ENCODE measurements at regions not wholly inside any gene's neighbourhood (a gene's known extent, or its start where the extent isn't known, plus 50 kb on each side); places are given as distances from the start of the nearest gene placed in this dataset.

GRCh38 chr14:45947830-45948229 lies 694.8 kb upstream of the MIS18BP1 start:
- Histone ChIP-seq H3K9me2 (ENCODE audit: insufficient read depth, low read length) (no peaks in the 10 kb centered on the region), H3K9me3 (ENCODE audit: low read length) (no peaks in the 10 kb centered on the region)
- TF ChIP-seq EZH2 (IDR thresholded peaks at IDR 0.05; ENCODE audit: borderline replicate concordance, insufficient read depth, low read length, poor library complexity, severe bottlenecking) = no peak
- TF ChIP-seq POLR2AphosphoS5 (IDR thresholded peaks at IDR 0.05) = peak; percentile 53
- TF ChIP-seq REST (IDR thresholded peaks at IDR 0.05; ENCODE audit: borderline replicate concordance) = peak; percentile 76
- peak; percentile 60 for TF ChIP-seq EP300 (conservative IDR thresholded peaks at IDR 0.05; ENCODE audit: poor library complexity, severe bottlenecking)

GRCh38 chr14:45946251-45946650 lies 693.2 kb upstream of the MIS18BP1 start:
- Histone ChIP-seq H4K20me1 (ENCODE audit: insufficient read depth) (no peaks in the 10 kb centered on the region), H2AFZ (ENCODE audit: low read depth, low read length) (no peak overlapping the region), H3K79me2 (replicated peaks; ENCODE audit: insufficient read depth, low read length) (no peaks in the 10 kb centered on the region), H3K4me2 (ENCODE audit: low read length) (no peak overlapping the region), H3K4me3 (ENCODE audit: low read length) (no peak overlapping the region), H3K9me2 (ENCODE audit: insufficient read depth, low read length) (no peaks in the 10 kb centered on the region), H3K27ac (ENCODE audit: low read length) (no peak overlapping the region), H3K9me3 (ENCODE audit: low read length) (no peaks in the 10 kb centered on the region), H3F3A (ENCODE audit: insufficient read depth, low read length, poor library complexity, severe bottlenecking) (no peaks in the 10 kb centered on the region), H3K27me3 (ENCODE audit: insufficient read depth, low read depth, low read length) (no peaks in the 10 kb centered on the region), H3K9ac (ENCODE audit: low read length) (no peak overlapping the region), H3K36me3 (ENCODE audit: insufficient read depth, low read length) (no peaks in the 10 kb centered on the region)
- TF ChIP-seq TAF1 (IDR thresholded peaks at IDR 0.05; ENCODE audit: low read depth) (no peak), REST (IDR thresholded peaks at IDR 0.05; ENCODE audit: borderline replicate concordance) (no peak)

More at GRCh38 chr14:45947830-45948229, 694.8 kb upstream of the MIS18BP1 start:
- no peak overlapping the region for H3K4me3 ChIP-seq (ENCODE audit: low read length)
- H4K20me1 ChIP-seq (ENCODE audit: insufficient read depth) = no peaks in the 10 kb centered on the region
- no peak overlapping the region for H3K4me2 ChIP-seq (ENCODE audit: low read length)
- no peaks in the 10 kb centered on the region for H3K27me3 ChIP-seq (ENCODE audit: insufficient read depth, low read depth, low read length)
- H2AFZ ChIP-seq (ENCODE audit: low read depth, low read length) = no peak overlapping the region
- no peak overlapping the region for H3K9ac ChIP-seq (ENCODE audit: low read length)
- no peaks in the 10 kb centered on the region for H3F3A ChIP-seq (ENCODE audit: insufficient read depth, low read length, poor library complexity, severe bottlenecking)
- H3K27ac ChIP-seq (ENCODE audit: low read length) = no peak overlapping the region
- H3K36me3 ChIP-seq (ENCODE audit: insufficient read depth, low read length) = no peaks in the 10 kb centered on the region
- H3K79me2 ChIP-seq (replicated peaks; ENCODE audit: insufficient read depth, low read length) = no peaks in the 10 kb centered on the region

- Histone ChIP-seq H2AFZ (ENCODE audit: low read depth, low read length) (no peak overlapping the region), H3K27me3 (ENCODE audit: insufficient read depth, low read depth, low read length) (no peaks in the 10 kb centered on the region), H3K79me2 (replicated peaks; ENCODE audit: insufficient read depth, low read length) (no peaks in the 10 kb centered on the region), H3K27ac (ENCODE audit: low read length) (no peak overlapping the region), H3K9me2 (ENCODE audit: insufficient read depth, low read length) (no peaks in the 10 kb centered on the region), H3K9ac (ENCODE audit: low read length) (no peak overlapping the region), H3K9me3 (ENCODE audit: low read length) (no peaks in the 10 kb centered on the region), H3F3A (ENCODE audit: insufficient read depth, low read length, poor library complexity, severe bottlenecking) (no peaks in the 10 kb centered on the region), H3K4me3 (ENCODE audit: low read length) (no peak overlapping the region), H4K20me1 (ENCODE audit: insufficient read depth) (no peaks in the 10 kb centered on the region), H3K36me3 (ENCODE audit: insufficient read depth, low read length) (no peaks in the 10 kb centered on the region), H3K4me2 (ENCODE audit: low read length) (no peak overlapping the region)
- TF ChIP-seq SMC3 (conservative IDR thresholded peaks at IDR 0.05; ENCODE audit: poor library complexity) = no peak
- no peak for TF ChIP-seq MXI1 (conservative IDR thresholded peaks at IDR 0.05; ENCODE audit: poor library complexity, severe bottlenecking)
- TF ChIP-seq EP300 (conservative IDR thresholded peaks at IDR 0.05; ENCODE audit: poor library complexity, severe bottlenecking) = no peak
- no peak for TF ChIP-seq EZH2 (IDR thresholded peaks at IDR 0.05; ENCODE audit: borderline replicate concordance, insufficient read depth, low read length, poor library complexity, severe bottlenecking)
- TF ChIP-seq RAD21 (conservative IDR thresholded peaks at IDR 0.05) = no peak
- no peak for TF ChIP-seq TAF1 (IDR thresholded peaks at IDR 0.05; ENCODE audit: low read depth)
- TF ChIP-seq REST (IDR thresholded peaks at IDR 0.05; ENCODE audit: borderline replicate concordance) = no peak
- TF ChIP-seq CTCF (IDR thresholded peaks at IDR 0.05; ENCODE audit: poor library complexity, severe bottlenecking) = no peak
- no peak for TF ChIP-seq POLR2AphosphoS5 (IDR thresholded peaks at IDR 0.05)
Measured at GRCh38 chr14:45940318-45940717, 687.3 kb upstream of the MIS18BP1 start.

All from neural cell (in vitro differentiated cells).